HG03342 (cell line): ENCODE measurements at regions not wholly inside any gene's neighbourhood (a gene's known extent, or its start where the extent isn't known, plus 50 kb on each side); places are given as distances from the start of the nearest gene placed in this dataset.
"Not testable (repeated sequence)": the region's sequence is repeated elsewhere in the genome, so short reads cannot be mapped to it uniquely, and the experiment has no call there.

ENCODE experiments used
- ATAC-seq: cut with Tn5 transposase; IDR thresholded peaks from one replicate; pipeline ENCODE4 v1.9.1; 2021; ENCODE audit warnings: mild to moderate bottlenecking, moderate library complexity; ENCODE audit not compliant: unreplicated experiment

DNA sequence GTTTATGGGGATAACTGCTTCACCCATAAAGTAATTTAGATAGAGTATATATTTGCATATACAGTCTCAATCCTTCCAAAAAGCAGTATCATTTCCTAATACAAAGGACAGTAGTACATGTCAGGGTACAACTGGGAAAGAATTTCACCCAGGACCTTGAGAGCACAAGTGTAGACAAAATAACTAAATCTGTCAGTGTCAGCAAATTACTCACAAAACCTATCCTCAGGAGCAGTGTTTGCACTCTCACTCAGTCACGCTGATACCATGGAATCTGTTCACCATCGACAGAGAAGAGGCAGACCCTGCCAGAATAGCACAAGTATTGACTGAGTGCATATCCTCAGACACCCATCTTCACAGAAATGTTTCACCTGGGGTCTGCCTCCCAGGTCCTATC lies 554.7 kb upstream of the PHF14 start:
- no peak for ATAC-seq

DNA sequence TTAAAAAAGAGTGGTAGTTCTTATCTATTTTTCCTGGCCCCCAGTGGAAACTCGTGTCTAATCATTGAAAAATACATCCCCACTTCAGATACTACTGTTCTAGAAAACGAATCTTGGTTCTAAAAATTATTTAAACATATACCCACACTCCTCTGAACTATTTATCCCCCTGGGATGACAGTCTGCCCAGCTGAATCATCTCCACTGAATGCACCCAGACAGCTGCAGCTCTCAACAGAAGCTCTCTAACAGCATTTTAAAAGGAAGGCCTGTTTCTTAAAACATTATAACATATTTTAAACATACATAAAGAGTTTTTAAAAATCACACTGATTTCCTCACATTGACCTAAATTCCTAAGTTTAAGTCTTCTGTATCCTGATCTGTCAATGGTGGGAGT lies 544.6 kb upstream of the PHF14 start:
- ATAC-seq: no peak

DNA sequence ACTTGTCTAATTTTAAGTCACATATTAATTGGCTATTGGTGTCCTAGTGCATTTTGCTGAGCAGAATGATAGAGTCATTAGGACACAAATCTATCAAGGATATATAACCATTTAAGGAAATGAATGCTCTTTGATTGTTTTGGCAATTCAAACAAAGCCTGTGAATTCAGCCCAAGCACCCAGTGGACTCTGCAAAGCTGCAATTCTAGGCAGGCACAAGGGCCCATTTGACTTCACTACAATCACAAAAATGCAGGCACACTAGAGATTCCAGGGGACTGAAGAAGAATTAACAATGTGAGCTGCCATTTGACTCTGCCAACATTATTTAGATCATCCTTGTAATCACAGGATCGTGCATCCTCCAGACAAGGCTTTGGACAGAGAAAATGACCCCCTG lies 544.2 kb upstream of the PHF14 start:
- no peak for ATAC-seq

DNA sequence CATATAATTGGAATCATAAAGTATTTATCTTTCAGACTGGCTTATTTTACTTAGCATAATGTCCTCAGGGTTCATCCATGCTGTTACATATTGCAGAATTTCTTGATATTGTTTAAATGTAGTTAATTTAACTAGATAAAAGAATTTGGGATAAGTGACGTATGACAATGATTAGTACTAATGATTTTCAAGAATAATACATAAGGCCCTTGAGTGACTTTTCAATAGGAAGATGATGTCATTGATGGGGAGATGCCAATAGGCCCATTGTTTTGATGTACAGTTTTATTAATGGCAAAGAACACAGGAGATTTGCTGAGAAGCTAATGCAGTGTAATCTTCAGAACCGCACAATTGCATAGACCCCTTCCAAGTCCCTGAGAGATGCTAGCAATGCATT lies 537.4 kb upstream of the PHF14 start:
- no peak for ATAC-seq

DNA sequence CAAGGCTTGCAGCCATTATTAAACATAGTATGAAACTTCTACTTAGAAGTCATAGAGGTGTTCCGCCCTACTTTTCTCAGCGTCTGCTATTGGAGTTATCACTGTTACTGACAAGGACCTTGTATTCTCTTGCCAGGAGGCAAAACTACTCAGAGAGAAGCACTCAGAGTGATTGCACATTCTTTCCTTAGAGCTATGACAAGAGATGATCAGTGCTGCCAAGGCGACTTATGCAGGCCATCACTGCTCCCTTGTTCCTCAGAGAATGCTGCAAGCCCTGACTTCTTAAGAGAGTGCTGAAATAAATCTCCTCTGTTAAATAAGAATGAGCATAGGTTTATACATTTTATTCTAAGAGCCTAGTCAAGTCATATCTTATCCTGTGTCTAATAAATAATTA lies 534.6 kb upstream of the PHF14 start:
- no peak for ATAC-seq

DNA sequence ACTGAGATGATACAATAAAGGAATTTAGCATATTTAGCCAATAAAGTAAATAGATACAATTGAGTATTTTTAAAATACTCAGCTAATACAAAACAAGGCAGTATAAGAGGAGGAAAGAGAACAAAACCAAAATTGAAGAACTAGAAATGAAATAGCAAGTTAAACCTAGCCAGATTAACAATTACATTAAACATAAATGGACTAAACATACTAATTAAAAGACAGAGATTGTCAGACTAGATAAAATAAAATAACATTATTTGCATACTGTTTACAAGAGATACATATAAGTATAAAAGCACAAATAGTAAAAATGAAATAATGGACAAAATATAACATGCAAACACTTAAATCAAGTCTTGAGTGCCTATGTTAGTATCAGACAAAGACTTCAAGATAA lies 517.7 kb upstream of the PHF14 start:
- no peak for ATAC-seq

DNA sequence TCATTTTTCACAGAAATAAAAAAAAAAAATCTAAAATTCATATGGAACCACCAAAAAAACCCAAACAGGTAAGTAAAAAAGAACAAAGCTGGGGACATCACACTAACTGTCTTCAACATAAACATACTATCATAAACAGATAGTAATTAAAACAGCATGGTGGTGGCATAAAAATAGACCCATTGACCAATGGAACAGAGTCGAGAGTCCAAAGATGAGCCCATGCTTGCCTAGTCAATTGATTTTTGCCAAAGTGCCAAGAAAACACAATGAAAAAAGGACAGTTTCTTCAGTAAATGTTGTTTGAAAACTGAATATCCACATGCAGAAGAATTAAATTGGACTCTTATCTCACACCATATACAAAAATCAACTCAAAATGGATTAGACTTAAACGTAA lies 513.2 kb upstream of the PHF14 start:
- ATAC-seq: no peak

DNA sequence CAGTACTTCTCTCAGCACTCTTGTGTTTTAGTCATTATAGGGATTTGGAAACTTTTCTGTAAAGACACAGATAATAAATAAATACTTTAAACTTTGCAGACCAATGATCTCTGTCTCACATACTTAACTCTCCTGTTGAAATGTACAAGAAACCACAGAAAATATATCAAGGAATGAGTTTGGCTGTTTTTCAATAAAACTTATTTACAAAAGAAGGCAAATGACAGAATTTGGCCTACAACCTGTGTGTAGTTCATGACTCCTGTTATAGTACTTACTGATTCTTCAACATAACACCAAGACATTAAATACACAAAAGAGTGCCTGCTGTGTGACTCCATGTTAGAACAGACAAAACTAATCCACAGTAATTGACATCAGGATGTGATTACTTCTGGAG lies 510.0 kb upstream of the PHF14 start:
- ATAC-seq: no peak

DNA sequence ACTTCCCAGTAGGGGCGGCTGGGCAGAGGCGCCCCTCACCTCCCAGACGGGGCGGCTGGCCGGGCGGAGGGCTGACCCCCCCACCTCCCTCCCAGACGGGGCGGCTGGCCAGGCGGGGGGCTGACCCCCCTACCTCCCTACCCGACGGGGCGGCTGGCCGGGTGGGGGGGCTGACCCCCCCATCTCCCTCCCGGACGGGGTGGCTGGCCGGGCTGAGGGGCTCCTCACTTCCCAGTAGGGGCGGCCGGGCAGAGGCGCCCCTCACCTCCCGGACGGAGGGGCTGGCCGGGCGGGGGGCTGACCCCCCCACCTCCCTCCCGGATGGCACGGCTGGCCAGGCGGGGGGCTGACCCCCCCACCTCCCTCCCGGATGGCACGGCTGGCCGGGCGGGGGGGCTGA lies 508.1 kb upstream of the PHF14 start:
- not testable (repeated sequence) for ATAC-seq

DNA sequence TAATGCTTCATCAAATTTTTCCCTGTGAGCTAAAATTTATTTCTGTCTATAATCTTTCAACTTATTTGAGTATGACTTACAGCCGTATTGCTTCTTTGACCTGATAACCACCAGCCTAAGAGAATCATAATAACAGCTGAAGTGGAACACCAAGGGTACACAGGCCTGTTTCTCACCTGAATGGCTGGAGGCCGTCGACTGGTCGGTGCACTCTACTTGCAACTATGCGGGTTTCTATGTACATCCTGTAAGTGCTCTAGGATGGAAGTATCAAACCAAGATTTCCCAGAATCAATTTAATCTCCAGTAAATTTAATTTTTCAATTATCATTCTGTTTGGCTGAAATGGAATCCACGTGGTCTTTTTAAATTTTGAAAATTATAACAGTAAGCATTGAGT lies 504.8 kb upstream of the PHF14 start:
- no peak for ATAC-seq

DNA sequence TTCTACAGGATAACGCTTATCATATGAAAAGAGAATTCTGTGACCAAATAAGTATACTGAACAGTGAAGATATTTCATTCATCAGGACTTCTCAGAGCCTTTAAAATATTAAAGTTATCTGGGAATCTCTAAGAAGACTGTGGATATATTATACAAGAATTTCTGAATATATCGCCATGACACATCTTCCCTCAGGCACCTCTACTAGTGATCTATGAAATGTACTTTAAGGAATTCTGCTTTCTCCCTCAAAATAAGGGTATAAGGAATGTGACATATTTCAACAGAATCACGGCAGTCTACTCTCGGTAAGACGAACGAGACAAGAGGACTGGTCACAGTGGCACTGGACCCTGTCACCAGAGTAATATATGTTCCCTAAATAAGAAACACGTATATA lies 504.2 kb upstream of the PHF14 start:
- ATAC-seq: no peak

DNA sequence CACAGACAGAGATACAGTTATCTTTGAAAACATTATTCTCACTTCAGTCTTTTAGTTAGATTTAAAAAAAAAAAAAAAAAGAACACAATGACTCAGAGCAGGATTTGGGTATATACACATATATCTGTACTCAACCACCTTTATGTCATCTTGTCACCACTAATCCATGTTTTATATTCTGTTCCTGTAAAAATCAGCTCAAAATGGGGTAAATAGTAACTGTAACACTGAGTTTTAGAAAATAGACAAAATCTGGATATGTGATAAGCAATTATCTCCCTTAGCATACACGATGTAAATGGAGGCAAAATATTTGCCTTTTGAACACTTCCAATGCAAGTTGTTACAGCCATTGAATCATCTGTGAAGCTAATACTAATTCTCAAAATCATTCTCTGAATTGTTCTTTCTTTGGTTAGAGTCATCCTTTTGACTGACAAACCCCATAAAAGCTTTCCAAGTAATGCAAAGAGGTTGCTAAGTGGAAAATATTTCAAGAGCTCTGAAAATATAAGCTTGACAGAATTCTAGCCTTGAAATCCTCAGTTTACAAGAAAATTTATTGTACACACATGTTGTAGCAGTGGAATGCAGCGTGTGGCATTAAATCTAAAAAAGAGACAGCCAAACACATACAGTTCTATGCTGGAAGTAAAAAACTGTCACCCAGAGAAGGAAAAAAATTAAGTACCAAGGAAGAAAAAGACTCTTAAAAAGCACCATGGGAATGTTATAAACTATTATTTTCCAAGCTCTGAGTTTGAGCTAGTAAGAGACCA lies 502.2 kb upstream of the PHF14 start:
- ATAC-seq: no peak

DNA sequence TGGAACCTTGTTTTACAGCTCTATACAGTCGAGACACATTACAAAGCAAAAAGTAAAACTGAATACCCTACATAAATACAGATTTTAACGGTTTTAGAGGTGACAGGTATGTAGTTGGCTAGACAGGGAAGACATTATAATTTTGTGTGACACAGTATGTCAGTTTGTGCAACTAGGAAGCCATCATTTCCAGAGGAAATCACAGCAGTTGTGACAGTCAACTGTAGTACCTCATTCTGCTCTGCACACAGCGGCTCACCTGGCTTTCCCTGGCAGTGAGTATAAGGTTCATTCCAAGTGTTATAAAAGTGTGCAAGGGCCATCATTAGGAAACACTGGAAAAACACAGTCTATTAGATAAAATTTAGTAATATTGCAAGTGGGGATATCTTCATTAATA lies 501.6 kb upstream of the PHF14 start:
- ATAC-seq: no peak

DNA sequence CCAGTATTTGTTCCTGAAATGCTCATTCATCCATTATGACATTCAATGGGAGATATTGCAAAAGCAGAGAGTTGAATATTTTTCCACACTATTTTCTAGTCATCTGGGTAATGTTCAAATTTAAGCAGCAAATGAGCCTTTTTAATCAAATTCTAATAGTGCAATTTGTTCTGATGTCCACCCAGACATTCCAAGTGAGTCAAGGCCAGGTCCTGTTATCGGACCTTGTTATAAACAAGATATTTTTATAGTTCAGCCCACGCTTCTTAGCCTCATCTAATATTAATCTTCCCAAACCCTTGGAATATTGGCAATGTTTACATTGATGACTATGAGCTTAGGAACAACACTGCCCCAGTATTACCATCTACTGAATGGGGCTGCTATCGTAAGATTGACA lies 500.1 kb upstream of the PHF14 start:
- no peak for ATAC-seq

DNA sequence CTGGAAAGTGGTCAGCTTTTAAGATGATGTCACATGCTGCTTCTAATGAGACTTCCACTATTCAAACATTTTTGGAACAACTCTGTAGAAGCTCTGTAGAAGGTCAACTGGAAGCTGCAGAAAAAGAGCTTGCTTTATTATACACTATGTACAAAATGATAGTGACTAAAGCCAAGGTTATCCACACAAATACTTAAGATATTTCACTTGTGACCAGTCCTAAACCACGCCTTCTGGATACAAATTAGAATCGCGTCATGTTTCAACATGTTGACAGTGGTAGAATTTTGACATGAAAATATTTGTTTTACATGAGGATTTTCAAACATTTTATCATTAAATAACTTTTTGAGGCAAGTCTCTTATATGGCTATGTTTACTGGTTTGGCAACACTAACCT lies 499.6 kb upstream of the PHF14 start:
- no peak for ATAC-seq

DNA sequence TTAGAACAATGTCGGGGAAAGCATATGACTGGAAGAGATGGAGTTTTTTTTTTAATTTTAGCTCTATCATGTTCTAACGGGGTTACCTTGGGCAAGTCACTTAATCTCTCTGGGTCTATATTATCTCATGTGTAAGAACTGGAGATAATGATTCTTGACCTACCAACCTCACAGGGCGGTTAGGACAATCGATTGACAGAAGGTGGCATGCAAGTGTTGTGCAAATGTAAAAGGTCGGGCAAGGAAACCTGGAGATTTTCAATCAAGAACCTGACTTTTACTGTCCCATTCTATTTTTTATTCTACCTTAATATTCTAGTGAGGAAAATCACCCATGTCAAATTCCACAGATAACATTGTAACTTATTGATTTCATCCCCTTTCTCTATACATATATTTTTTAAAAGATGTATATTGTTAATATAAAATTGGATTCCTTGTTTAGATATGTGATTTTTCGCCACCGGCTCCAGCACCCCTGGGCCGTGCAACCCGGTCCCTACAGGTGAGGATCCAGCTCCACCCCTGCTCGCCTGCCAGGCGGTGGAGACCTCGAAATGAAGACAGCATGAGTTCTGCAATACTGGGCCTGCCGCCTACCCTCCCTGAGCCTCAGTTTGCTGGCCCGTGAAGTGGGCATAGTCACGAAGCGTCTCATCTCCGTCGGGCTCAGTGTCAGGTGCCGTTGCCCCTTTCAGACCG lies 497.6 kb upstream of the PHF14 start:
- no peak for ATAC-seq

DNA sequence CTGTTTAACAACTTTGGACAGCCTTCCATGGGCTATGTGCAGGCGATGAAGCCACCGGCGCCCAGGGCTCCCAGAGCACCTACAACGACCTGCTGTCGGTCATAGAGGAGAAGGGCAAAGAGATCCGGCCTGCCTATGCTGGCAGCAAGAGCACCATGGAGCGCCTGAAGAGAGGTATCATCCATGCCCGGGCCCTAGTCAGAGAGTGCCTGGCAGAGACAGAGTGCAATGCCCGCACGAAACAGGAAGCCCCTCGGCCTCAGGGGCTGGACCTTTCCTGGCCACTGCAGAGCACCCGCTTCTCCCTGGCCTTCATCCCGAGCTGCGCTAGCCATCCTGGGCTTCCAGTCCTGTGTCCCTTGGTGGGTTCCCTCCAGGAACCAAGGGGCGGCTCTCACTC lies 497.0 kb upstream of the PHF14 start:
- no peak for ATAC-seq

DNA sequence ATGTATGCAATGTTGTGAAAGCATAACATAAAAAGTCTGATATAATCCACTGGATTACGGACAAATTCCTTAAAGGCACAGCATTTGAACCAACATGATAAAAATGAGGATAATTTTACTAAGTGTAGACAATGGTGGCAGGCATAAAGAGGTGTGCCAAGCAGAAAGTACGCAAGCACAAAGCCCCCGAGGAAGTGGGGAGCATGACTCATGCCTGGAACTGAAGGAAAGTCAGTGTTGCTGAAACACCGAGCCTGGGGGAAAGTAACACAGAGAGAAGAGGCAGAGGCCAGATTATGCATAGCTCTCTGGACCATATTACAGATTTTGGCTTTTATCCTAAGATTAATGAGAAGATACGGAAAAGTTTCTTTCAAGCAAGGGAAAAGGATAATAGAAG lies 490.0 kb upstream of the PHF14 start:
- ATAC-seq: no peak

DNA sequence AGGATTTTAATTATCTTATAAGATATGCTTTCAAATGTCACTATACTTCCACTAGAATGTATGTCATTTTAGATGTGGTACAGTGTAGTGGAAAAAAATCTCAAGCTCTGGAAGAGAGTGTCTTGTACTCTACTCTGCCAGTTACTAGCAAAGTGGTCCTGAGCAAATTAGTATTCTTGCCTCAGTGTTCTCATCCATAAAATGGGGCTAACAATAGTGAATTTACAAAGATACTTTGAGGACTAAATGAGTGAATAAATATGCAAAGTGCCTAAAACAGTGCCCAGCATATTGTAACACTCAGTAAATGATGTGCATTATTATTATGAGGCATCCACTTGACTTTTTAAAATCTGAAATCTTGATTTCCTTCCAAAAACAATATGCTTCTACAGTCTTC lies 488.9 kb upstream of the PHF14 start:
- no peak for ATAC-seq

DNA sequence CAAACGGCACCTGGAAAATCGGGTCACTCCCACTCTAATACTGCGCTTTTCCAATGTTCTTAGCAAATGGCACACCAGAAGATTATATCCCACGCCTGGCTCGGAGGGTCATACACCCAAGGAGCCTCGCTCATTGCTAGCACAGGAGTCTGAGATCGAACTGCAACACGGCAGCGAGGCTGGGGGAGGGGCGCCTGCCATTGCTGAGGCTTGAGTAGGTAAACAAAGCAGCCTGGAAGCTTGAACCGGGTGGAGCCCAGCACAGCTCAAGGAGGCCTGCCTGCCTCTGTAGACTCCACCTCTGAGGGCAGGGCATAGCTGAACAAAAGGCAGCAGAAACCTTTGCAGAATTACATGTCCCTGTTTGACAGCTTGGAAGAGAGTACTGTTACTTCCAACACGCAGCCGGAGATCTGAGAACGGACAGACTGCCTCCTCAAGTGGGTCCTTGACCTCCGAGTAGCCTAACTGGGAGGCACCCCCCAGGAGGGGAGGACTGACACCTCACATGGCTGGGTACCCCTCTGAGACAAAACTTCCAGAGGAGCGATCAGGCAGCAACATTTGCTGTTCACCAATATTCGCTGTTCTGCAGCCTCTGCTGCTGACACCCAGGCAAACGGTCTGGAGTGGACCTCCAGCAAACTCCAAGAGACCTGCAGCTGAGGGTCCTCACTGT lies 472.3 kb upstream of the PHF14 start:
- not testable (repeated sequence) for ATAC-seq

DNA sequence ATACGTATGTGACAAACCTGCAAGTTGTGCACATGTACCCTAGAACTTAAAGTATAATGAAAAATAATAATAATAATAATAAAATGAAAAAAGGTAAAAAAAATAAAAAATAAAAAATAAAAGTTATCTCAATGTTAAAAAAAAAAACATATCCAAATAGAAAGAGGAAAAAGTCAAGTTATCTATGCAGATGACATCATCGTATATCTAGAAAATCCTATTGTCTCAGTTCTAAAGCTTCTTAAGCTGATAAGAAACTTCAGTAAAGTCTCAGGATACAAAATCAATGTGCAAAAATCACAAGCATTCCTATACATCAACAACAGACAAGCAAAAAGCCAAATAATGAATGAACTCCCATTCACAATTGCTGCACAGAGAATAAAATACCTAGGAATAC lies 466.6 kb upstream of the PHF14 start:
- no peak for ATAC-seq

DNA sequence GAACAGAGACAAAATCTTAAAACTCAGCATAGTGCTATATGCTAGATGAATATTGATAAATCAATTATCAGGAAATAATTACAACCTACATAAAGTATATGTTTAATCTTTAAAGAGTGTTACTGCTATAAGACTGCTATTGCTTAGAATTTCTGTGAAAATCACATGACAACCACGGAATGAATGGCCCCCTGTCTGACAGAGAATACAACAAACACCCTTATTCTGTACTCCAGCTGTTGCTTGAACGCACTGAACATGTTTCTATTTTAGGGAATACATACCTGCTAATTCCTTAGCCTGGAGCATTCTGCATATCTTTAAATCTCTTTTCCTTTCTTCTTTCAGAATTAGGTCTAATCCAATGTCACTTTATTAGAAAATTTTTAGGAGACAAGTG lies 452.4 kb upstream of the PHF14 start:
- ATAC-seq: no peak
